Stomach (tissue), 8 donors: ENCODE measurements at regions not wholly inside any gene's neighbourhood (a gene's known extent, or its start where the extent isn't known, plus 50 kb on each side); places are given as distances from the start of the nearest gene placed in this dataset.

Source experiments
- DNase-seq, 2 donors: peaks; one replicate each; pipeline versions ENCODE4 v3.0.0 to v3.0.0-alpha.2; 2013 to 2019
- H3K27ac ChIP-seq, 5 donors: fragments of 200-600 bp in 4 of 5; sonication (generic) in 4 of 5; one replicate each; pipeline ENCODE4 v1.5.1; 2013 to 2019; ENCODE audit warnings: mild to moderate bottlenecking in 1 of 5, moderate library complexity in 1 of 5
- H3K27me3 ChIP-seq, 3 donors: fragments of 200-600 bp; sonication (generic); one replicate each; pipeline ENCODE4 v1.5.1; 2017 to 2019; ENCODE audit warnings: mixed run types in 1 of 3
- H3K36me3 ChIP-seq, 4 donors: fragments of 200-600 bp; sonication (generic); 1 replicate in 3 of 4; 2 replicates in 1 of 4; pipeline ENCODE4 v1.5.1; 2016 to 2019
- H3K4me1 ChIP-seq, 4 donors: fragments of 200-600 bp; sonication (generic); one replicate each; pipeline ENCODE4 v1.5.1; 2016 to 2019
- H3K4me3 ChIP-seq, 4 donors: fragments of 200-600 bp; sonication (generic) in 3 of 4; one replicate each; pipeline ENCODE4 v1.5.1; 2016 to 2019; ENCODE audit warnings: mild to moderate bottlenecking in 1 of 4
- H3K9me3 ChIP-seq, 4 donors: fragments of 200-600 bp; sonication (generic); one replicate each; pipeline ENCODE4 v1.5.1; 2016 to 2019
- EP300 ChIP-seq: sonication (generic); formaldehyde crosslinking; IDR thresholded peaks from one replicate; pipeline ENCODE4 v1.6.1; 2017; ENCODE audit warnings: antibody characterized with exemption
- POLR2A ChIP-seq, 4 donors: fragments of 450-650 bp; IDR thresholded peaks; one replicate each; pipeline ENCODE4 v1.6.1; 2016; ENCODE audit warnings: antibody characterized with exemption in 4 of 4, control low read depth in 2 of 4, mild to moderate bottlenecking in 1 of 4, moderate library complexity in 1 of 4
- POLR2AphosphoS5 ChIP-seq, 3 donors: sonication (generic); formaldehyde crosslinking; IDR thresholded peaks; one replicate each; pipeline ENCODE4 v1.6.1; 2016; ENCODE audit warnings: antibody characterized with exemption in 3 of 3
- WGBS, 5 donors: extraction: QIAGEN DNeasy Blood & Tissue Kit in 3 of 5; methylation state at CpG; one replicate each; pipeline versions ENCODE4 v1.1.5 to v1.1.7; 2013 to 2018; 5-methylcytosine and 5-hydroxymethylcytosine counted together
- intact Hi-C: fragments of 100-400 bp; cut with DNase I; formaldehyde crosslinking; loops from one replicate; pipeline ENCODE4 v1.15.1; 2023; ENCODE audit warnings: low total_unique reads
- TF ChIP-seq, protein P1 (sequence below), 7 experiments: fragments of 450-650 bp in 4 of 7; fragments of 200-600 bp in 3 of 7; sonication (generic) in 3 of 7; IDR thresholded peaks; one replicate each; pipeline ENCODE4 v1.5.1; 2016 to 2019; ENCODE audit warnings: antibody characterized with exemption in 7 of 7, control low read depth in 2 of 7, mild to moderate bottlenecking in 1 of 7
- donor health status: healthy with polysubstance abuse.
- donor health status: Bipolar disorder and iron deficiency.
- donor health status: healthy.

- no peak for DNase-seq
- Histone ChIP-seq H3K27ac (no peak overlapping the region), H3K27me3 (no peaks in the 10 kb centered on the region), H3K4me1 (no peaks in the 10 kb centered on the region), H3K36me3 (no peaks in the 10 kb centered on the region), H3K9me3 (no peaks in the 10 kb centered on the region), H3K4me3 (no peak overlapping the region)
- TF ChIP-seq POLR2A (IDR thresholded peaks at IDR 0.05) (no peak), POLR2AphosphoS5 (IDR thresholded peaks at IDR 0.05) (no peak), EP300 (no peak)
- TF ChIP-seq, protein P1, sequence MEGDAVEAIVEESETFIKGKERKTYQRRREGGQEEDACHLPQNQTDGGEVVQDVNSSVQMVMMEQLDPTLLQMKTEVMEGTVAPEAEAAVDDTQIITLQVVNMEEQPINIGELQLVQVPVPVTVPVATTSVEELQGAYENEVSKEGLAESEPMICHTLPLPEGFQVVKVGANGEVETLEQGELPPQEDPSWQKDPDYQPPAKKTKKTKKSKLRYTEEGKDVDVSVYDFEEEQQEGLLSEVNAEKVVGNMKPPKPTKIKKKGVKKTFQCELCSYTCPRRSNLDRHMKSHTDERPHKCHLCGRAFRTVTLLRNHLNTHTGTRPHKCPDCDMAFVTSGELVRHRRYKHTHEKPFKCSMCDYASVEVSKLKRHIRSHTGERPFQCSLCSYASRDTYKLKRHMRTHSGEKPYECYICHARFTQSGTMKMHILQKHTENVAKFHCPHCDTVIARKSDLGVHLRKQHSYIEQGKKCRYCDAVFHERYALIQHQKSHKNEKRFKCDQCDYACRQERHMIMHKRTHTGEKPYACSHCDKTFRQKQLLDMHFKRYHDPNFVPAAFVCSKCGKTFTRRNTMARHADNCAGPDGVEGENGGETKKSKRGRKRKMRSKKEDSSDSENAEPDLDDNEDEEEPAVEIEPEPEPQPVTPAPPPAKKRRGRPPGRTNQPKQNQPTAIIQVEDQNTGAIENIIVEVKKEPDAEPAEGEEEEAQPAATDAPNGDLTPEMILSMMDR (IDR thresholded peaks at IDR 0.05) = no peak
- intact Hi-C loops = no loop called here
Measured at GRCh38 chr13:81446441-81446840, 1105.5 kb upstream of the SPRY2 start.

GRCh38 chr13:81442904-81443303, 1102.0 kb upstream of the SPRY2 start:
- Histone ChIP-seq H3K36me3 (no peaks in the 10 kb centered on the region), H3K4me1 (no peaks in the 10 kb centered on the region), H3K27me3 (no peaks in the 10 kb centered on the region), H3K4me3 (no peak overlapping the region), H3K9me3 (no peaks in the 10 kb centered on the region), H3K27ac (no peak overlapping the region)
- no peak for DNase-seq
- intact Hi-C loops = no loop called here
- TF ChIP-seq, protein P1 (IDR thresholded peaks at IDR 0.05) = no peak
- TF ChIP-seq POLR2AphosphoS5 (IDR thresholded peaks at IDR 0.05) (no peak), POLR2A (IDR thresholded peaks at IDR 0.05) (no peak), EP300 (no peak)
- WGBS, 5 donors = 56 to 79% (median 74%) methylated on average over 1 of the region's 1 CpG

- WGBS, 5 donors = 64 to 72% (median 68%) methylated on average over 2 of the region's 2 CpGs
- no peak for DNase-seq
- H3K4me3 ChIP-seq = no peak overlapping the region
- no peak overlapping the region for H3K27ac ChIP-seq
- TF ChIP-seq EP300 (no peak), POLR2AphosphoS5 (IDR thresholded peaks at IDR 0.05) (no peak), POLR2A (IDR thresholded peaks at IDR 0.05) (no peak)
- TF ChIP-seq, protein P1 (IDR thresholded peaks at IDR 0.05) = no peak
- no peaks in the 10 kb centered on the region for H3K36me3 ChIP-seq
- no peaks in the 10 kb centered on the region for H3K4me1 ChIP-seq
- H3K27me3 ChIP-seq = no peaks in the 10 kb centered on the region
- H3K9me3 ChIP-seq = no peaks in the 10 kb centered on the region
- intact Hi-C loops = no loop called here
Measured at GRCh38 chr13:81425286-81425685, 1084.4 kb upstream of the SPRY2 start.

DNA sequence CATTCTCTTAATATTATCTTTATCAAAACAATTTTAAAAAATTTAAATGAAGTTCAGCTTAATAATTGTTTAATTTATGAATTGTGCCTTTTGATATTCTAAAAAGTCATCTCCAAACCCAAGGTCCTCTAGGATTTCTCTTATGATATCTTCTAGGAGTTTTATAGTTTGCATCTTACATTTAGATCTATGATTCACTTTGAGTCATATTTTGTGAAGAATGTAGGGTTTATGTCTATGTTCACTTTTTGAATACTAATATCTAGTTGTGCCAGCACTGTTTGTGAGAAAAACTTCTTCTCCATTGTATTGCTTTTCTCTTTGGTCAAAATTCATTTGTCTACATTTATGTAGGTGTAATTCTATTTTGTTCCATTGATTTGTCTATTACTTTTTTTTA, 1068.4 kb upstream of the SPRY2 start:
- H3K9me3 ChIP-seq = no peaks in the 10 kb centered on the region
- H3K27ac ChIP-seq = no peak overlapping the region
- no peaks in the 10 kb centered on the region for H3K27me3 ChIP-seq
- intact Hi-C loops = no loop called here
- H3K36me3 ChIP-seq = no peaks in the 10 kb centered on the region
- no peak for DNase-seq
- no peak overlapping the region for H3K4me3 ChIP-seq
- TF ChIP-seq, protein P1 (IDR thresholded peaks at IDR 0.05) = no peak
- TF ChIP-seq POLR2A (IDR thresholded peaks at IDR 0.05) (no peak), EP300 (no peak), POLR2AphosphoS5 (IDR thresholded peaks at IDR 0.05) (no peak)
- H3K4me1 ChIP-seq = no peaks in the 10 kb centered on the region
